Heart left ventricle (tissue), 13 donors: ENCODE measurements at regions not wholly inside any gene's neighbourhood (a gene's known extent, or its start where the extent isn't known, plus 50 kb on each side); places are given as distances from the start of the nearest gene placed in this dataset.

Source experiments
- POLR2A ChIP-seq, 2 donors: fragments of 450-650 bp; IDR thresholded peaks; one replicate each; pipeline ENCODE4 v1.6.1; 2017; ENCODE audit warnings: antibody characterized with exemption in 2 of 2, mild to moderate bottlenecking in 2 of 2, moderate library complexity in 2 of 2
- TF ChIP-seq, protein P1 (sequence below), 12 donors: fragments of 200-600 bp; sonication (generic) in 4 of 12; IDR thresholded peaks; one replicate each; pipeline versions ENCODE4 v1.5.0 to v1.8.0; 2018 to 2022; ENCODE audit warnings: antibody characterized with exemption in 12 of 12, mild to moderate bottlenecking in 5 of 12
- donor health status: ischemic (EF 13 %, LVEDD 7.1; RV severe dilation, severe dysfunction).
- donor health status: DM: no; HTN: yes; CAD: no.
- donor health status: DM: no; HTN: no; CAD: no.
- donor health status: ischemic (EF 25% LVEDD 6.9; RV normal size, moderate dysfunction).
- donor health status: ischemic (EF 25% LVEDD 5.7; RV mildly dilated, moderate dysfunction).
- donor health status: ischemic (EF 35%, LVEDD 5.7; RV mildly dilated, moderate dysfunction).
- donor health status: nonischemic (EF 11% LVEDD 7.7; RV severe dilation, severe dysfunction).
- donor health status: DM: yes; HTN: yes; CAD: no.
- donor health status: PGD.
- donor health status: ischemic (EF 29% LVEDD 5.4; RV normal size, mild dysfunction).
- donor health status: nonischemic (EF 23%, LVEDD 6.1; RV moderate dilation, normal function).

DNA sequence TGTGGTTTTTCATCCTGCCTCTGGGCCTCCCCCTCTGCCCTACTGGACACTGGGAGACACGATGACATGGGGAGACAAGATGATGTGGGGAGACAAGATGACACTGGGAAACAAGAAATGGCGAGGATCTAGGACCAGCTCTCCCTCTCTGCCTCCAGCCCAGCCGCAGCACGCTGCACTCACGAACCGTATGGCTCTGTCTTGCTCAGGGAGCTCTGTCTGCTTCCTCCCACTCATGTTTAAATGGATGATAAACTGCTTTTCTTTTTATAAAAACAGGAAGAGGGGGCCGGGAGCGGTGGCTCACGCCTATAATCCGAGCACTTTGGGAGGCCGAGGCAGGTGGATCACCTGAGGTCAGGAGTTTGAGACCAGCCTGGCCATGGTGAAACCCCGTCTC is 73.7 kb downstream of the SPATA31D1 start:
- TF ChIP-seq, protein P1, sequence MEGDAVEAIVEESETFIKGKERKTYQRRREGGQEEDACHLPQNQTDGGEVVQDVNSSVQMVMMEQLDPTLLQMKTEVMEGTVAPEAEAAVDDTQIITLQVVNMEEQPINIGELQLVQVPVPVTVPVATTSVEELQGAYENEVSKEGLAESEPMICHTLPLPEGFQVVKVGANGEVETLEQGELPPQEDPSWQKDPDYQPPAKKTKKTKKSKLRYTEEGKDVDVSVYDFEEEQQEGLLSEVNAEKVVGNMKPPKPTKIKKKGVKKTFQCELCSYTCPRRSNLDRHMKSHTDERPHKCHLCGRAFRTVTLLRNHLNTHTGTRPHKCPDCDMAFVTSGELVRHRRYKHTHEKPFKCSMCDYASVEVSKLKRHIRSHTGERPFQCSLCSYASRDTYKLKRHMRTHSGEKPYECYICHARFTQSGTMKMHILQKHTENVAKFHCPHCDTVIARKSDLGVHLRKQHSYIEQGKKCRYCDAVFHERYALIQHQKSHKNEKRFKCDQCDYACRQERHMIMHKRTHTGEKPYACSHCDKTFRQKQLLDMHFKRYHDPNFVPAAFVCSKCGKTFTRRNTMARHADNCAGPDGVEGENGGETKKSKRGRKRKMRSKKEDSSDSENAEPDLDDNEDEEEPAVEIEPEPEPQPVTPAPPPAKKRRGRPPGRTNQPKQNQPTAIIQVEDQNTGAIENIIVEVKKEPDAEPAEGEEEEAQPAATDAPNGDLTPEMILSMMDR (IDR thresholded peaks at IDR 0.05): no peak
- TF ChIP-seq POLR2A (IDR thresholded peaks at IDR 0.05): no peak
